GM12891 (cell line): ENCODE measurements at regions not wholly inside any gene's neighbourhood (a gene's known extent, or its start where the extent isn't known, plus 50 kb on each side); places are given as distances from the start of the nearest gene placed in this dataset.

Experiments used
- POLR2A ChIP-seq: IDR thresholded peaks from 2 replicates; pipeline ENCODE4 v1.6.1; 2011; ENCODE audit warnings: low read depth, low read length, control low read depth
- POLR2AphosphoS5 ChIP-seq: IDR thresholded peaks from 2 replicates; pipeline ENCODE4 v1.6.1; 2011; ENCODE audit warnings: low read depth, low read length, control low read depth
- TAF1 ChIP-seq: IDR thresholded peaks from 2 replicates; pipeline ENCODE4 v1.6.1; 2011; ENCODE audit warnings: low read depth, low read length, control low read depth

DNA sequence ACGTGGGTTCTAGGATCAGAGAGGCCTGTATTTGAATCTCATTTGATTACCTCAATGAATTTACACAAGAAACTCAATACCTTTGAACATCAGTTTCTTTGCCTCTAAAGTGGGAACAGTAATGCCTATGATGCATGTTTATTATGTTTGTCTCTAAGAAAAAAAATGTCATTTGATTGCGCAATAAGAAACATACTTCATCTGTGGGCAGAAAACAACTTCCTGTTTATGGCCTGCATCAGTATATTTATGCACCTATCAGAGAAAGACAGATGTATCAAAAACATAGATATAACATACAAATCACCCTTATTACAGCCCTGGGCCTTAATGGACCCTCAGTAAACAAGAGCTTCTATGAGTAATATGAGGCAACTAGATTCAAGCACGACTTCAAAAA, 516.4 kb upstream of the ARID1B start:
- TF ChIP-seq TAF1 (no peak), POLR2A (no peak), POLR2AphosphoS5 (no peak)
